ENCODE measurements at regions not wholly inside any gene's neighbourhood (a gene's known extent, or its start where the extent isn't known, plus 50 kb on each side); places are given as distances from the start of the nearest gene placed in this dataset.

DNA sequence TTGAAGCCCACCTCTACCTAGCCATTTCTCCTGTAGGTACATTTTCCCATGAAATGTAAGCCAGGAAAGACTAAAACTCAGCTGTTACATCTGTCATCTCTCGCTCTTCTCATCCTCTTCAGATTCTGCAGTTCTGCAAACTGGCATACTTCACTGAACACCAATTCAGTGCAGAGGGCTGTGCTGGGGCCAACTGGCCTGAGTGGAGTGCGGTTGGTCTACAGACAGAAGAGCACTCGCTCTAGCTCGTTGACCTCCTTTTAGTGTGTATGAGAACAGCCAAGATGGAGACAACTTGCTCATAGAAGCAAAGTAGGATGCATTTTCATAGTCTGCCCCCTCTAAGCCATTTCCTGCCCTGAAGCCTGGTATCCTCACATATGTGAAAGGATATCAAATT lies 862.6 kb downstream of the BCL11A start:
- Histone ChIP-seq H3K9me3 (peaks cover 5% of the 10 kb centered on the region), H3K27me3 (ENCODE audit: insufficient read depth in 3 of 3, low read length in 2 of 3) (no peaks in the 10 kb centered on the region), H3K36me3 (ENCODE audit: insufficient read depth in 1 of 2, low read depth in 1 of 2) (no peaks in the 10 kb centered on the region), H3K4me1 (no peaks in the 10 kb centered on the region), H3K27ac (peak overlapping the region; percentile 52), H3K4me3 (no peak overlapping the region)
- TF ChIP-seq CTCF (IDR thresholded peaks at IDR 0.05), result no peak
- DNase-seq, result no peak
- peak; percentile 35 to 75 (median 61) for ATAC-seq
- 34 to 72% (median 47%) methylated on average over 4 of the region's 4 CpGs for WGBS, 3 donors
- intact Hi-C loops (cut with DNase I), result no loop called here

DNA sequence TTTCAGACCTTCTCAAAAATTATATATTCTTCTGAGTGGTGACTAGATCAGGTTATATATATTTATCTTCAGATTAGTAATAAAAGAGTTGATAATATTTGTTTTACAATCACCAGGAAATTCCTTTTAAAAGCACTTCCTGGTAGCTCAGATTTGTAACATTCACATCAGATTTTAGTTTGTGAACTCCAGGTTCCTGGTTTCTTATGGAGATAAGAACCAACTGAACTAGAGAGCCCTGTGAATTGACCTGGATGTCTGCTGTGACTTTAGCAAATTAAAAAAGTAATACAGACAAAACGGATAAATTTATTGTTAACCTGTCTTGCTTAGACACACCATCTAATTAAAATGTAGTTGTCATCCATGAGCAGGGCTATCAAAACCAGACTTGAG lies 868.7 kb downstream of the BCL11A start:
- no peaks in the 10 kb centered on the region for H3K4me1 ChIP-seq
- H3K27me3 ChIP-seq (ENCODE audit: insufficient read depth in 3 of 3, low read length in 2 of 3), result no peaks in the 10 kb centered on the region
- peaks cover 5% of the 10 kb centered on the region for H3K9me3 ChIP-seq
- H3K27ac ChIP-seq, result no peak overlapping the region
- H3K4me3 ChIP-seq, result no peak overlapping the region
- intact Hi-C loops (cut with DNase I), result no loop called here
- TF ChIP-seq CTCF (IDR thresholded peaks at IDR 0.05), result no peak
- ATAC-seq (no peak), DNase-seq (no peak)
- 67 to 91% (median 78%) methylated on average over 1 of the region's 1 CpG for WGBS, 3 donors
- H3K36me3 ChIP-seq (ENCODE audit: insufficient read depth in 1 of 2, low read depth in 1 of 2), result no peaks in the 10 kb centered on the region

DNA sequence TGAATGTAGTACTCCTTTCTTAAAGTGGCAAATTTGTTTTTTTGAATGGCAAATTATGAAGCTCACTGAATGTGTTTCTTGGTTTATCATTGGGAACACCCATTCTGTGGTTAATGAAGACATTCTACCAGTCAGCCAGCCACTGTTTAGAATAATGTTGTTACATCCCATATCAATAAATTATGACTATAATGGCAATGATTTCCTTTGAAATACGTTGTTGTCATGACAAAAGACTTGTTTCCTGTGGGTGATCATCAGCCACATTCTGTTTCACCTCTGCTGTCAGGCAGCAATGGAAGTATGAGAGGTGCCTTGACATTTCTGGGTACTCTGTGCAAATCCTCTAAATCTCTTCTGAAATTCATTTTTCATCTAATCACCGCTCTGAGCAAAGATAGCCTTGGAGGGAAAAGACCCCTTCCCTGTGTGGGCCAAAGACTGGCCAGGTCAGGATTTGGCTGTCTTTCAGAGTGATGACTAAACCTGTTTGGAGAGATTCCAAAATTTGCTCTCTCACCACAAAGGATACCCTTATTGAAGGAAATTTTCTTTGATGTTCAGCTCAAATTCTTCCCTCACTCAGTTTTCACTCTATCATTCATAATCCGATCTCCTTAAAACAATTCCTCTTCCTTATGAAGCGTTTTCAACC lies 869.2 kb downstream of the BCL11A start:
- intact Hi-C loops (cut with DNase I), result no loop called here
- WGBS, 3 donors, result 63 to 66% (median 65%) methylated on average over 4 of the region's 4 CpGs
- Histone ChIP-seq H3K27me3 (ENCODE audit: insufficient read depth in 3 of 3, low read length in 2 of 3) (no peaks in the 10 kb centered on the region), H3K9me3 (peaks cover 5% of the 10 kb centered on the region), H3K4me1 (no peaks in the 10 kb centered on the region), H3K27ac (no peak overlapping the region), H3K4me3 (no peak overlapping the region), H3K36me3 (ENCODE audit: insufficient read depth in 1 of 2, low read depth in 1 of 2) (no peaks in the 10 kb centered on the region)
- no peak for DNase-seq
- no peak for ATAC-seq
- TF ChIP-seq CTCF (IDR thresholded peaks at IDR 0.05), result no peak

- 88 to 100% (median 94%) methylated on average over 1 of the region's 1 CpG for WGBS, 3 donors
- DNase-seq (no peak), ATAC-seq (peak in 2 of 4 donors; percentile 86 to 90)
- intact Hi-C loops (cut with DNase I), result no loop called here
- Histone ChIP-seq H3K9me3 (no peaks in the 10 kb centered on the region), H3K27me3 (ENCODE audit: insufficient read depth in 3 of 3, low read length in 2 of 3) (no peaks in the 10 kb centered on the region), H3K27ac (no peak overlapping the region), H3K4me1 (no peaks in the 10 kb centered on the region), H3K4me3 (no peak overlapping the region), H3K36me3 (ENCODE audit: insufficient read depth in 1 of 2, low read depth in 1 of 2) (no peaks in the 10 kb centered on the region)
- TF ChIP-seq CTCF (IDR thresholded peaks at IDR 0.05), result no peak
These were observed 872.6 kb downstream of the BCL11A start for GRCh38 chr2:59680863-59681262.

DNA sequence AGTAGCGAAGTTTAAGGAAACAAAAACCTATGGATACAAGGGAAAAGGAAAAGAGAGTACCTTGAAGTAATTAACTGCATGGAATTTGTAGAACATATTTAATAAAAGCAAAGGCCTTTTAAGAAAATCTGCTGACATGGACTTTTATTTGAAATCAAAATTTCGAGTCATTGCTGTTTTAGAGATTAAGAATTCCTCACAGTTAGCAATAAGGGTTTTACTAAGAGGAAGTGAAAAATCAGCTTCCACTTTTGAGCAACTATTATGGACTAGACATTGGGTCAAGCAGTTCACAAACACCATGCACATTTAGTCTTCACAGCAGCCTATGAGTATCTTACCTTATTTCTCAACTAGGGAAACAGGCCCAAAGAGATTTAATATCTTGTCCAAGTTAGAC lies 876.3 kb downstream of the BCL11A start:
- H3K4me1 ChIP-seq, result no peaks in the 10 kb centered on the region
- H3K36me3 ChIP-seq (ENCODE audit: insufficient read depth in 1 of 2, low read depth in 1 of 2), result no peaks in the 10 kb centered on the region
- intact Hi-C loops (cut with DNase I), result no loop called here
- no peak for ATAC-seq
- 71 to 79% (median 72%) methylated on average over 2 of the region's 2 CpGs for WGBS, 3 donors
- no peaks in the 10 kb centered on the region for H3K27me3 ChIP-seq (ENCODE audit: insufficient read depth in 3 of 3, low read length in 2 of 3)
- H3K27ac ChIP-seq, result no peak overlapping the region
- H3K4me3 ChIP-seq, result no peak overlapping the region
- no peaks in the 10 kb centered on the region for H3K9me3 ChIP-seq
- no peak for TF ChIP-seq CTCF (IDR thresholded peaks at IDR 0.05)
- DNase-seq, result no peak
